ENCODE measurements at regions not wholly inside any gene's neighbourhood (a gene's known extent, or its start where the extent isn't known, plus 50 kb on each side); places are given as distances from the start of the nearest gene placed in this dataset.
"Not testable (repeated sequence)": the region's sequence is repeated elsewhere in the genome, so short reads cannot be mapped to it uniquely, and the experiment has no call there.

- Histone ChIP-seq H3K4me2 (ENCODE audit: low read length) (no peak overlapping the region), H3K4me3 (ENCODE audit: low read length) (no peak overlapping the region), H3K9ac (ENCODE audit: low read length) (no peak overlapping the region), H4K20me1 (ENCODE audit: insufficient read depth) (no peaks in the 10 kb centered on the region), H3K36me3 (ENCODE audit: insufficient read depth, low read length) (no peaks in the 10 kb centered on the region), H3K9me3 (ENCODE audit: low read length) (no peaks in the 10 kb centered on the region), H3K27ac (ENCODE audit: low read length) (no peak overlapping the region), H3K27me3 (ENCODE audit: insufficient read depth, low read depth, low read length) (no peaks in the 10 kb centered on the region), H3K9me2 (ENCODE audit: insufficient read depth, low read length) (no peaks in the 10 kb centered on the region), H3F3A (ENCODE audit: insufficient read depth, low read length, poor library complexity, severe bottlenecking) (no peaks in the 10 kb centered on the region), H3K79me2 (replicated peaks; ENCODE audit: insufficient read depth, low read length) (no peaks in the 10 kb centered on the region), H2AFZ (ENCODE audit: low read depth, low read length) (no peak overlapping the region)
- no peak for TF ChIP-seq POLR2AphosphoS5 (IDR thresholded peaks at IDR 0.05)
- TF ChIP-seq TAF1 (IDR thresholded peaks at IDR 0.05; ENCODE audit: low read depth), result no peak
- TF ChIP-seq REST (IDR thresholded peaks at IDR 0.05; ENCODE audit: borderline replicate concordance), result no peak
- TF ChIP-seq MXI1 (conservative IDR thresholded peaks at IDR 0.05; ENCODE audit: poor library complexity, severe bottlenecking), result no peak
- no peak for TF ChIP-seq SMC3 (conservative IDR thresholded peaks at IDR 0.05; ENCODE audit: poor library complexity)
- TF ChIP-seq RAD21 (conservative IDR thresholded peaks at IDR 0.05), result no peak
- TF ChIP-seq EP300 (conservative IDR thresholded peaks at IDR 0.05; ENCODE audit: poor library complexity, severe bottlenecking), result no peak
- TF ChIP-seq EZH2 (IDR thresholded peaks at IDR 0.05; ENCODE audit: borderline replicate concordance, insufficient read depth, low read length, poor library complexity, severe bottlenecking), result no peak
- TF ChIP-seq CTCF (IDR thresholded peaks at IDR 0.05; ENCODE audit: poor library complexity, severe bottlenecking), result no peak
Observed at GRCh38 chr12:60212159-60213000, 616.6 kb downstream of the SLC16A7 start.

GRCh38 chr12:60213272-60213671 lies 617.4 kb downstream of the SLC16A7 start:
- not testable (repeated sequence) for H3K79me2 ChIP-seq (replicated peaks; ENCODE audit: insufficient read depth, low read length); H3K4me3 ChIP-seq (ENCODE audit: low read length); H4K20me1 ChIP-seq (ENCODE audit: insufficient read depth); H3K27me3 ChIP-seq (ENCODE audit: insufficient read depth, low read depth, low read length); H3K27ac ChIP-seq (ENCODE audit: low read length); H3K9me3 ChIP-seq (ENCODE audit: low read length); H3K4me2 ChIP-seq (ENCODE audit: low read length); H2AFZ ChIP-seq (ENCODE audit: low read depth, low read length); H3K9ac ChIP-seq (ENCODE audit: low read length); H3K36me3 ChIP-seq (ENCODE audit: insufficient read depth, low read length); H3F3A ChIP-seq (ENCODE audit: insufficient read depth, low read length, poor library complexity, severe bottlenecking); H3K9me2 ChIP-seq (ENCODE audit: insufficient read depth, low read length)

All from neural cell (in vitro differentiated cells).